DMS53 (cell line): ENCODE measurements at regions not wholly inside any gene's neighbourhood (a gene's known extent, or its start where the extent isn't known, plus 50 kb on each side); places are given as distances from the start of the nearest gene placed in this dataset.

Experiments used
- DNase-seq: peaks from one replicate; lab custom pipeline; 2025; lab: John Stamatoyannopoulos, UW

DNA sequence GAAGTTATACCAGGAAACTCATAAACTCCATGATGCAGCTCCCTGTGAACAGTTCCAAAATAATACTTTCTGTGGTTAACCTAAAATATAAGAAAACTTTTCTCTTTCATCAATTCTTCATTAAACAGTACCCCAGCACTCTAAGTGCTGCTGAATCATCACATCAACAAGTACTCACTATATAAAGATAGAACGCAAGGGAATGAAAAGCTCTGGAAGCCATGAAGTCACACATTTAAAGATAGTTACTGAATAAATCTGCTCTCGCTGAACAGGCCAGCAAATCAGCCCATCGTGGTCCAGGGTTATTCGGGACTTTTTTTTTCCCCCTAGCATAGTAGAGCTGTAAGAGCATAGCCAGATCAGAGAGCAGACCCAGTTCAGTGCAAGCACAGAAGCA is 254.3 kb downstream of the IPMK start:
- no peak for DNase-seq

DNA sequence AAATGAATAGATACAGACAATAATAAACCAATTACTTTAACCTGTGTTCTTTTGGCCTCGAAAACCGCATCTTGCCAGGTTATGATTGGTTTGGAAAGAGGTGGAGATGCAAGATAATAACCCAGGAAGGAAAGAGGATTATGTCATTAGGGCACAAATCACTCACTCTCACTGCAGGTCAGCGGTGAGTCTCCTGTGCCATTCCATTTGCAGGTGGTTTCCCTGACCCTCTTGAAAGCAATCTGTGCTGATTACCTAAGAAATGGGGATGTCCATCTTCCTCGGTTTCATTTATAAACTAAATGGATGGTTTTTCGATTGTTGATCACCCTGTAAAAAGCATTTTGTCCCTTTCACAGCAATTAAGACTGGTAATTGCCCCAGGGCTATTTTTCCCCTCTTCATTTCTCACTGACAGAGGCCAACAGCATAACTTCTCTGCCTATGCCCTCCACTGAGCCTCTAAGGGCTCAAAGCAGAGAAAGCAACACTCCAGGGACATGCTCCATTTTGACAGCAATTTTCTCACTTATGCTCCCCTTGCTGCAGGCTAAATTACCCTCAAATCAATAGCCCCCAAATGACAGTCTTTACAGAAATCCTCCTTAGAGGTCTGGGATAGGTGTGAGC is 257.5 kb downstream of the IPMK start:
- DNase-seq: no peak

DNA sequence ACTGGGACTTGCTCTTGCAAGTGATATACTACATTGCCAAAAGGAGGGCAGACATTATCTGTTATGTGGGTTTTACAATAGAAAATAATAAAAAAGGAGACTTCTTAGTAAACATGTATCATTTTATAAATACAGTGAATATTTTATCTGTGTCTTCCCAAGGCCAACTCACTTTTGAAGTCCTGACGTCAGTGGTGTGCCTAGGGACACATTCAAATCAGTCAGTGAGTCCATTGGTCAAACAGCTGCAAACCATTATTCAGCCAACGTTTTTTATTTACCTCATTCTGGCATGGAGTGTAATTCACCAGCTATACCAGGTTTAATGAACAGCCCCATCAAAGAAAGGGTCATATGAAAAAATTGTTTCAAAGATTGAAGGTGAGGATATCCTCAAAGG is 263.7 kb downstream of the IPMK start:
- DNase-seq: no peak

DNA sequence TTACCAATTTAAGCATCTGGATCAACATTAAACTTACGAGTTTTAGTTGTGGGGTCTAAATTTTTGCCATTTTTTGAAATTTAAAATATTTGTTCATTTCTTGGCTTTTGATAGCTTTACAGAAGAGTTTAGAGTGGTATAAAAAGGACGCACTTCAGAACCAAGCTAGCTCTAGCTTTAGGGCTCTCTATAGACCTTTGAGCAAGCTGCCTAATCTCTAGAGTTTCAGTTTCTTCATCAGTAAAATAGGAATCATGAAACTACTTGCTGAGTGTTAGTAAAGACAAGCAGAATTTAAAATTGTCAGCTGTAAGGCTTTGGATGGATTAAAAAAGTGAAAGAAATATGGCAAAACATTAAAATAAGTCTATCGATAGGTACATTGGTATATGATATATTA is 266.5 kb downstream of the IPMK start:
- no peak for DNase-seq

DNA sequence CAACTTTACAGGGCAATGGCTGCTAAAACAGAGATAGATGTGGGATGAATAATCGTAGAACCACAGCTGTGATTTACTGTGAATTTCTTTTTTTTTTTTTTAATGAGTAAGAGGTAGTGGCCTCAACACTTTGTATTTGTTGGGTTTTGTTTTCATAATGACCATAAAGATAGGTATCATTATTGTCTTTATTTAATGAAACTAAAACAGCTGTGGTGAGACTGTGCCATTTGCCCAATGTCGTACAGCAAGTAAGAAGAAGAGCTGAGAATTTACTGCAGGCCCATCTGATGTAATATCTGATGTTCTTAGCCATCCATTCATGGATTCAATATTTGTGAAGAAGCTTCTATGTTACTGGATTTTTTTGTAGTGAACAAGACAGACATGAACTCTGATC is 271.2 kb downstream of the IPMK start:
- DNase-seq: no peak

DNA sequence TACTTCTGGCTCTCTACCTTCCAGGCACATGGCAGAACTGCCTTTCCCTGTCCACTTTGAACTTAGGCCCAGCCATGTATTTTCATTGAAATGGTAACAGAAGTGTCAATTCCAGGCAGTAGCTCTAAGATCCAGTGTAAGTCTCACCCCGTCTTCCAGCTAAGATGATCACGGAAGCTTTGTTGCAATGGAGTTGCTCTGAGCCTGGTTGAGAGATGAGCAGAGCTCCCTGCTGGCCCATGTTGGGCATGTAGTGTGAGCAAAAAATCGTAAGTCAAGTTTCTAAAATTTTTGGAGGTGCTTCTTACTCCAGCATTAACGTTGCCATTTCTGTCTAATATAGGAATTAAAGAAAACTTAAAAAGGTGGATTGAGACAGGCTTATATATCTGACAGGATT is 274.4 kb downstream of the IPMK start:
- no peak for DNase-seq

DNA sequence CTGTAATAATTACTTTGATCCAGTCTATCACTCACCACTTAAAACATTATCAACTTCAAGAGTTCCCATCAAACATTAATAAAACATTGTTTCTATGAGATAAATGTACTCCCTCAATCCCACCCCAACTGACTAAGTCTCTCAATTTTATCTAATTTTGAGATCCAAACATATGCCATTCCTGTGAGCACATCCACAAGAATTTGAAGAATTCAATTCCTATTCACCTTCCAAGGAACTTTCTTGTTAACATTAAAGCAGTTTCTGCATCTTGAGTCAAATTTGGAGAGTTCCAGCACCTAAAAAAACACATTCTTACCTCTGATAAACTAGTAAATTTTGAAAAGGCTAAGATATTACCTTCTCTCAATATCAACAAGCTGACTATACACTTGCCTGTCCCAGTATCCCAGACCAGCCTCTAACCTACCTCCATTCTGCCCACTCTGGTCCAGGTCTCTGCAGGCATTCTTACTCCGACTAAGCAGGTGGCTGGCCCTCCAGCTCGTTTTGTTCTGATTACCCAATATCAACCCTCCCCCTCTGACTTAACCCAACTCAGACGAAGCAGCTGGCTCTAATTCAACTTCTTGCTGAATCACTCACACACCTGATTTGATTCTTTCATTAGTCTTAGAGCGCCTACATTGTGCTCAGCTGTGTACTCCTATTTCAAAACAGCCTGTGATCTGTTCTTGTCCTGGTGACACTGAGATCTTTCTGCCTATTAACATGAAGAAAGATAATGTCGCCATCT is 275.2 kb downstream of the IPMK start:
- no peak for DNase-seq

DNA sequence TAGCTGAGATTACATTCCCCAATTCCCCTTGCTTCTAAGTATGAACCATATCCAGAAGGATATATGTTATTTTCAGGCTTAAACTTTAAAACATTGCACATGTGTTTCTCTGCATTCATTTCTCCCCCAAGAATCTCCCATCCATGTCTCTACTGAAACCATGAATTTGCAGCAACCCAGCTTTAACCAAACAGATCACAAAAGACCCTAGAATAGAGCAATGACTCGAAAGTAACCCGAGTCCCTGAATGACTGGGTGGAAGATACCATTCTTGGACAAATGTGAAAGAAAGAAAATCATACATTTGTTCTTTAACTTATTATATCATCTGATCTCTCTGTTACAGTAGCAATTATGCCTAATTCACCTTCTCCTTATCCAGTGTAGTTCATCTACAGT is 278.7 kb downstream of the IPMK start:
- no peak for DNase-seq

DNA sequence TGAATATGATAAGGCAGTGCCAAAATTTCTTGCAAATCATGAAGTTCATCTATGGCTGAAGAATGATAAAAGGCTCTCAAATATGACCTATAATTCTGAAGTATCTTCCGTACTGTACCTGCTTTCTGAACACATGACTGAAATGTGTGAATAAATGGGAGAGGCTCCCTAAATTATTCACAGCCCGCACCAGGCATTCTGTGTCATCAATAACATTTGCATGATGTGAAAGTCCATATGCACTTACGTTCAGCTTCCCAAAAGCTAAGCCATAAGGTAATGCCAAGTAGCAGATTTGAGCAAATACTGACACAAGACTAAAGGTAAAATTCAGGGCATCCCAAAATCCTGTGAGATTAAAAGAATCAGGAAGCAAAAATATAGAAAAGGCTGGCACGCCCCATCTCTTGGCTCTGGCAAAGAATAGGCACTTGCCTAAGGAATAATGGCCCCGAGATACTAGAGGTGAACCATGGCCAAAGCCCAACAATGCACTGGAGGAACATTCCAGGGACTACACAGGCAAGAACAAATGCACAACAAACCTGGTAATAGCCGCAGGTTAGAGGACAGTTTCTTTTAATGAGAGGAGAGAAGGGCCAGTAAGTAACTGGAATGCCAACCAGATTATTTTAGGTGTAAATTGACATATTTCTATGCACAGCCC is 280.5 kb downstream of the IPMK start:
- no peak for DNase-seq

DNA sequence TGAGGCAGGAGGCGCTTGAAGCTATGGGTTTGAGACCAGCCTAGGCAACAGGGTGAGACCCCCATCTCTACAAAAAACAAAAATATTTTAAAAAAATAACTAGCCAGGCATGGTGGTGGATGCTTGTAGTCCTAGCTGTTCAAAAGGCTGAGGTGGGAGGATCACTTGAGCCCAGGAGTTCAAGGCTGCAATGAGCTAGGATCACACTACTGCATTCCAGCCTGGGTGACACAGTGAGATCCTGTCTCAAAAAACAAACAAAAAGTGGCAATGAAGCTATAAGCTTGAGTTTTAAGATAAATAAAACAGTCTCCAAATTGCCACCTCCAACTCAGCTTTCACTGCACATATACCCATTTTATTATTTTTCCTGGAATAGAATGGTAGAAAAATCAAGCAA is 281.3 kb downstream of the IPMK start:
- DNase-seq: no peak

DNA sequence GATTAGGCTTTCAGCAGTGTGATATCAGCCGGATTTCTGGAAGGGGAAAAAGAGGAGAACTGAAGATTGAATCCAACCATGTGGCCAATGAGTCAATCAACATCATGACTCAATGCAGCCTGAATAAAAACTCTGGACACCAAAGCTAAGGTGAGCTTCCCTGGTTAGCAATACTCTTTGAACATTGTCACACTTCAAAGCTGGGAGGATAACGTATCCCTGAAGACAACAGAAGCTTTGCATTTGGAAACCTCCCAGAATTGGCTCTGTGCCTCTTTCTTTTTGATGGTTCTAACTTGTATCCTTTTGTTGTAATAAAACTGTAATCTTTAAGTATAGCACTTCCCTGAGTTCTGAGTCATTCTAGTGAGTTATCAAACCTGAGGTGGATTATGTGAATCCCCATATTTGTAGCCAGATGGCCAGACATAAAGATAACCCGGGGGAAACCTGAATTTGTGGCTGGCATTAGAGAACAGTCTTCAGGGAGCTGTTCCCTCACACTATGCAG is 284.4 kb downstream of the IPMK start:
- DNase-seq: peak; percentile 9

DNA sequence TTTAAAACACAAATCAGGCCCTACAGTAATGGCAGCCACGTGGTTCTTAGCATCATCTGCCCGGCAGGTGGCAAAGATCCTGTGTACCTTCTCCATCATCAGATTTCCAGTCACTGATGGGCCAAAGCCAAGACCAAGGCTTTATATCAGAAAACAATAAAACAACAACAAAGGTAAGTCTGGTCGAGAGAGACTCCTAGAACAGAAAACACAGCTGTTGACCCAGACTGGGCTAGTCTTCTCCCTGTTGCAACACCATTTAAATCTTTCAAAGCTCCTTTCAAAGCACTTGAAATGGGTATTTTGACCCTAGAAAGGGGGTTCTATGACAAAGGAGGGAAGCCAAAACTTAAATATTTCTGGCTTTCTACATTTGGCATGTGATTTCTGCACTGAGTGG is 285.6 kb downstream of the IPMK start:
- no peak for DNase-seq

DNA sequence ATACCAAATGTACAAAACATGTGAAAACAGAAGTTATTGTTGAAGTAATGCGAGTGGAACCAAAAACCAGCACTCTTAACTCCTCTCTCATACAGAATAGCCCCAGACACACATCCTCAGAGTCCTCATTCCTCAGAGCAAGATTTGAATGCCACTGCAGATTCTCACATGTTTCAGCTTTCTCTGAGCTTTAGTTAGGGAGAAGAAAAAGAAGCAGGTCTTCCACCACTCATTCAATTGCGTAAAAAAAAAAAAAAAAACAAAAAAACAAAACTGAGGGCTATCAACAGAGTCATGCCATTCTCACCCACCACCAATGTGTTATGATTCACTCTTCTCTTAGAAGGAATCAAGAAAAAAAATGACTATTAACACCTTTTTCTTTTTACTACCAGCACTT is 287.7 kb downstream of the IPMK start:
- no peak for DNase-seq

DNA sequence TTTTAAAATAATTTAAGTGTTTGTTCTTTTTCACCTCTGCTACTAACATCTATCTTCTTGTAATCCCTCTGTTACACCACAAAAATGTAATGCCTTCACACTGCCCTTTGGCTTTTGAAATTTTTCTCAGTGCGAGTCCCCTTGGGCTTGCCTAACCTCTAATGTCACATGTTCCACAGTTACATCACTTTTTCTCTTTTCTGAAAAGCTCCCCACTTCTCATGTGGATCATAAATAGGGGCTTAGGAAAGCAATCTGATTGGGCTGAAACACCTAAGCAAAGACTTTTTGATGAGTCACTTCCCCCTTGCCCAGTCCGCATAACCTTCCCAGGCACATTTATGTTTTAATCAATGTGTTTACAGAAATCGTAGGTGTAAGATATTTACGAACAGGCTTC is 288.2 kb downstream of the IPMK start:
- peak; percentile 19 for DNase-seq

DNA sequence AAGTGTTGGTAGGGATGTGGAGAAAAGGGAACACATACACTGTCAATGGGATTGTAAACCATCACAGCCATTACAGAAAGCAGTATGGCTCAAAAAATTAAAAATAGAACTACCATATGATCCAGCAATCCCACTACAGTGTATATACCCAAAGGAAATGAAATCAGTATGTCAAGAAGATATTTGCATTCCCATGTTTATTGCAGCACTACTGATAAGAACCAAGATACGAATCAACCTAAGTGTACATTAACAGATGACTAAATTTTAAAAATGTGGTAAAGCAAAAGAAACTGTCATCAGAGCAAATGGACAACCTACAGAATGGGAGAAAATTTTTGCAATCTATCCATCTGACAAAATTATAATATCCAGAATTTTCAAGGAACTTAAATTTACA is 290.4 kb downstream of the IPMK start:
- no peak for DNase-seq

DNA sequence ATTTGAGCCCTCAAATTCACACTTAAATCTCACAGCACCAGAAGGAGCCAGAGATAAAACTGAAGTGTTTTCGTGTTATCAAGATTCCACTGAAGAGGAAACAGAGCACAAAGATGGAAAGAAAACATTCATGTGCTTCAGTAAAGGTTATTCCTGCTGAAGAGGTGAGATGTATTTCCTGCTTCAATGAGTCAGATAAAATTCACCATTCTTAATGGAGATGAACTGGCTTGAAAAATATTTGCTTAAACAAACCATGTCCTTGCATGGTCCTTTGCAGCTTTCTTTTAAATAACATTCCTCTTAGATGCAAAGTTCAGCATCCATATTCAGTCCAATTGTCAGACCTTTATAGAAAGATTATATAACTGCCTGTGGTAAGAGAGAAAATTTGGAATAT is 294.2 kb downstream of the IPMK start:
- DNase-seq: peak; percentile 38

DNA sequence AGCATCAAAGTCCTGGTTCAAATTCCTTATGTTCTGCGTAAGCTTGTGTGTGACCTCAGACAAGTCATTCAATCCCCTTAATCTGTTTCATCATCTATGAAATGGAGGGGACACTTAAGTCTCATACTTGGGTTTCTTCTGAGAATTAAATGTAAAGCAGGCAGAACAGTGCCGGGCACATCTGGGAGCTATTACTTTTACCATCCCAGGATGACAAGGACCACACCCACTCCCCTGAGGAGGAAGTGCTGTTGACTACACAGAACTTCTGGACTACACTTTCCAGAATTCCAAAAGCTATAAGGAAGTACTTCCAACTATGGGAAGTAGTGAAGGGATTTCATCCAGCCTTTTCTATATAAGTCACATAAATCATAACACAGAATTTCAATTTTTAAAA is 294.9 kb downstream of the IPMK start:
- DNase-seq: no peak

DNA sequence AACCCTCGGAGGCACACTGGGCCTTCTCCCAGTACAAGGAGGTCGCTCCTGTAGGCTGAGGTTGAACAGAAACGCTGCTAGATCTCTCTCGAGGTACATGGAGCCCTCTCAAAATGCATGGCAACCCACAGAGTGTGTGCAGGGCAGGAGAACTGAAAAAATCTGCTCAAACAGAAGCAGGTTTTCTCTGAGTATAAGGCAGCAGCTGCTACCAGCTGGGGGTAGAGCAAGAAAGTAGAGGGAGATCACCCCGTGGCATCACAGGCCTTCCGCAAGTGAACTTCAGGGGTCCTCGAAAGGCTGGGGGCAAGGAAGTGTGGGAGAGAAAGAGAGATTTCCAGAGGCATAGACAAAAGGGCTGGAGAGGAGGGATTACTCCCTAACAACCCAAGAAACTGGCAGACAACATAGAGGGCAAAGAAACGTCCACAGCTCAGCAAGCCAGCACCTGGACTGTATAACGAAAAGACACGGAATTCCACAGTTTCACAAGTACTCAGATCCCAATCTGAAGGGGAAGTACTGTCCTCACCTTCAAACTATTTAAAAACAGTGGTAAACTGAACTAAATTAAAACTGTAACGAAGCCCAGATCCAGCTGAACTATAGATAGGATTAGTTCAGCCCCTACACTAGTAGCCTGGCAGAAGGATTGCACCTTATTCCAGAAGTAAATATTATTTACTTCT is 299.2 kb downstream of the IPMK start:
- no peak for DNase-seq

DNA sequence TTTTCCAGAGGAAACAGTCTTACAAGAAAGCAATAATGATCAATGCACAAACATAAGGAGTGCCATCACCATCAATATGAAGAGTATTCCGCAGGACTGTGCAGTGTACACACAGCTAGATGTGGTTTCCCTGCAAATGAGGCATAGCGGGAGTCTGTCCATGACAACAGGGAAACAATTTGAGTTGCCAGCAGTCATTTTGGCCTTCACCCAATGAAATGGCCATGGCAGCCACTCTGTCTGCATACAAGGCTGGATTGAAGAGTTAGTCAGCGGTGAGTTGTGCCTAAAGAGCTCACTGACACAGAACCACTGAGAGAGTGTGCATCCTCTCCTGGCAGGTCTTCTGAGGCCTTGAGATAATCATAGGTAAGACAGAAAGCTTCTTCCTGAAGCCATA is 303.3 kb downstream of the IPMK start:
- DNase-seq: peak; percentile 30

DNA sequence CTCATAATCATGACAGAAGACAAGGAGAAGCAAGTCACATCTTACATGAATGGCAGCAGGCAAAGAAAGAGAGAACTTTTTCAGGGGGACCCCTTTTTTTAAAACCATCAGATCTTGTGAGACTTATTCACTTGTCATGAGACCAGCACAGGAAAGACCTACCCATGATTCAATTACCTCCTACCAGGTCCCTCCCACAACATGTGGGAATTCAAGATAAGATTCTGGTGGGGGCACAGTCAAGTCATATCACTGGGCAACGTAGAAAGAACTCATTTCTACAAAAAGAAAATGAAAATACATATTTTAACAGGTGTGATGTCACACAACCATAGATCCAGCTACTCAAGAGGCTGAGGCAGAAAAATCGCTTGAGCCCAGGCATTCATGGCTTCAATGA is 304.1 kb downstream of the IPMK start:
- DNase-seq: no peak

DNA sequence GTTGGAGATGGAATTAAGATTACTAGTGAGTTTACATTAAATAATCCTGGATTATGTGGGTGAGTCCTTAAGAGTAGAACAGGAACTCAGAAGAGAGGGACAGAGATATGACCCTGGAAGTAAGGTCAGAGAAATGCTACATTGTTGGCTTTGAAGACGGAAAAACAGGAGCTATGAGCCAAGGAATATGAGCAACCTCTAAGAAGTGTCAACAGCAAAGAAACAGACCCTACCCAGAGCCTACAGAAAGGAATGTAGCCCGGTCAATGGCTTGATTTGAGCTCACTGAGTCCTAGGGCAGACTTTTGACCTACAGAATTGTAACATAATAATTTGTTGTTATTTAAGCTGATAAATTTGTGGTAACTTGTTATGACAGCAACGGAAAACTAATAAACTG is 304.9 kb downstream of the IPMK start:
- DNase-seq: no peak

DNA sequence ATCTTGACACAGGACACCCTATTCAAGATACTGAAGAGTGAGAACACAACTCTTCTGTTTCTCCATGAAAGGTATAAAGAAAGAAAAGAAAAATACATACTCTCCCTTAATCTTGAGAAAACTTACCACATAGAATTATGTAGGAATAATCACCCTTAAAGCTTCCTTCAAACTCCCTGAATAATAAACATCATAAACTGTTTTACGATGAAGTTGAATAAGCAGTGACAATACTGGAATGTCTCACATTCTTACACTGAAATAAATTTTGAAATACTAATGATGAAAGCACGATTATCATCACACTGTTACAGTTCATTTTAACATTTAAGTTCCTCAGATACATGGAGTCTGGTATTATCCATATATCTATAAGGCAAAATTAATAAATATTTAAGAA is 306.2 kb downstream of the IPMK start:
- no peak for DNase-seq

DNA sequence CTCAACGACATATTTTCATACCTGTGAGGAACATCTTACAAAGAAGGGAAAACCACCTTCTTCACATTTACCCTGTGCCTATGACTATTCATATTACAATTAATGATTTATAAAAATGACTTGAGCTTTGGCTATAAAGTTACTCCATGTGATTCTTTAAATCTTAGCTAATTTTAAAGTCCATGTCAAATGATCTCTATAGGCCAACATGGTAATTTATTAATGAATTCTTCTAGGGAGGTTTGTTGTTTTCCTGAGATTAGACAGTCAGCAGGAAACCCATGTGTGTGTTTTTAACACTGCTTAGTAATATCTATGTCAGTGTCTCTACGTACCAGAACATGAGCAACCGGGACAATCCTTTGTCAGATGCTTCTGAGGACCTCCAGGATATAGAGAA is 307.3 kb downstream of the IPMK start:
- DNase-seq: no peak
